Left ventricle myocardium inferior (tissue), 1 donor: ENCODE measurements at regions not wholly inside any gene's neighbourhood (a gene's known extent, or its start where the extent isn't known, plus 50 kb on each side); places are given as distances from the start of the nearest gene placed in this dataset.

Source experiments
- DNase-seq: peaks from one replicate; pipeline ENCODE4 v3.0.0-alpha.2; 2020
- H3K27ac ChIP-seq: fragments of 200-600 bp; replicated peaks from 2 replicates; pipeline ENCODE4 v1.8.0; 2021
- H3K27me3 ChIP-seq: fragments of 200-600 bp; 2 replicates; pipeline ENCODE4 v1.8.0; 2021; ENCODE audit warnings: low read depth
- H3K36me3 ChIP-seq: fragments of 200-600 bp; 2 replicates; pipeline ENCODE4 v1.8.0; 2021
- H3K4me1 ChIP-seq: fragments of 200-600 bp; 2 replicates; pipeline ENCODE4 v1.8.0; 2021
- H3K4me3 ChIP-seq: fragments of 200-600 bp; 2 replicates; pipeline ENCODE4 v1.8.0; 2021; ENCODE audit warnings: mild to moderate bottlenecking, moderate library complexity
- H3K9me3 ChIP-seq: fragments of 200-600 bp; replicated peaks from 2 replicates; pipeline ENCODE4 v1.8.0; 2021
- CTCF ChIP-seq: fragments of 200-600 bp; IDR thresholded peaks from 2 replicates; pipeline ENCODE4 v1.8.0; 2021; ENCODE audit warnings: antibody characterized with exemption, mild to moderate bottlenecking, borderline replicate concordance
- intact Hi-C: fragments of 100-400 bp; cut with micrococcal nuclease; formaldehyde crosslinking; loops from one replicate; pipeline ENCODE4 v1.11.0; 2022
- donor health status: DM: no; HTN: yes; CAD: no; lungs with severe emphysema.

GRCh38 chr10:8221451-8221850 lies 167.0 kb downstream of the GATA3 start:
- peaks cover 11% of the 10 kb centered on the region for H3K4me1 ChIP-seq
- intact Hi-C loops, result no loop called here
- peak overlapping the region; percentile 39 for H3K4me3 ChIP-seq
- peak; percentile 28 for DNase-seq
- H3K27me3 ChIP-seq, result no peaks in the 10 kb centered on the region
- H3K36me3 ChIP-seq, result no peaks in the 10 kb centered on the region
- peaks cover 13% of the 10 kb centered on the region for H3K9me3 ChIP-seq
- no peak for TF ChIP-seq CTCF
- H3K27ac ChIP-seq, result peak overlapping the region; percentile 53

GRCh38 chr10:8224591-8224990 lies 170.1 kb downstream of the GATA3 start:
- no peak for DNase-seq
- intact Hi-C loops, result no loop called here
- no peak for TF ChIP-seq CTCF

GRCh38 chr10:8225187-8225586 lies 170.7 kb downstream of the GATA3 start:
- intact Hi-C loops, result no loop called here
- H3K27ac ChIP-seq, result no peak overlapping the region
- H3K27me3 ChIP-seq, result no peaks in the 10 kb centered on the region
- no peak for TF ChIP-seq CTCF
- no peak overlapping the region for H3K4me3 ChIP-seq
- no peak for DNase-seq
- H3K36me3 ChIP-seq, result no peaks in the 10 kb centered on the region
- H3K4me1 ChIP-seq, result peaks cover 11% of the 10 kb centered on the region
- H3K9me3 ChIP-seq, result no peaks in the 10 kb centered on the region

More at GRCh38 chr10:8224591-8224990, 170.1 kb downstream of the GATA3 start:
- H3K4me1 ChIP-seq, result peaks cover 11% of the 10 kb centered on the region
- H3K27me3 ChIP-seq, result no peaks in the 10 kb centered on the region
- no peaks in the 10 kb centered on the region for H3K36me3 ChIP-seq
- no peaks in the 10 kb centered on the region for H3K9me3 ChIP-seq
- H3K4me3 ChIP-seq, result no peak overlapping the region
- no peak overlapping the region for H3K27ac ChIP-seq

GRCh38 chr10:8227246-8227645 lies 172.8 kb downstream of the GATA3 start:
- H3K9me3 ChIP-seq, result no peaks in the 10 kb centered on the region
- no peak for TF ChIP-seq CTCF
- intact Hi-C loops, result no loop called here

GRCh38 chr10:8229153-8229552 lies 174.7 kb downstream of the GATA3 start:
- no peaks in the 10 kb centered on the region for H3K36me3 ChIP-seq
- no peak overlapping the region for H3K27ac ChIP-seq
- no peak overlapping the region for H3K4me3 ChIP-seq
- H3K9me3 ChIP-seq, result no peaks in the 10 kb centered on the region
- DNase-seq, result no peak
- no peak for TF ChIP-seq CTCF
- H3K27me3 ChIP-seq, result no peaks in the 10 kb centered on the region
- intact Hi-C loops, result no loop called here
- no peaks in the 10 kb centered on the region for H3K4me1 ChIP-seq

More at GRCh38 chr10:8227246-8227645, 172.8 kb downstream of the GATA3 start:
- H3K27ac ChIP-seq, result no peak overlapping the region
- no peaks in the 10 kb centered on the region for H3K36me3 ChIP-seq
- H3K4me1 ChIP-seq, result no peaks in the 10 kb centered on the region
- no peak overlapping the region for H3K4me3 ChIP-seq
- no peak for DNase-seq
- H3K27me3 ChIP-seq, result no peaks in the 10 kb centered on the region

GRCh38 chr10:8230902-8231301 lies 176.4 kb downstream of the GATA3 start:
- H3K27me3 ChIP-seq, result no peaks in the 10 kb centered on the region
- intact Hi-C loops, result no loop called here
- no peaks in the 10 kb centered on the region for H3K9me3 ChIP-seq

More at GRCh38 chr10:8230902-8231301, 176.4 kb downstream of the GATA3 start:
- no peaks in the 10 kb centered on the region for H3K36me3 ChIP-seq
- H3K4me3 ChIP-seq, result no peak overlapping the region
- no peak for DNase-seq
- TF ChIP-seq CTCF, result no peak
- no peak overlapping the region for H3K27ac ChIP-seq
- H3K4me1 ChIP-seq, result no peaks in the 10 kb centered on the region
